ENCODE measurements at regions not wholly inside any gene's neighbourhood (a gene's known extent, or its start where the extent isn't known, plus 50 kb on each side); places are given as distances from the start of the nearest gene placed in this dataset.

- TF ChIP-seq CTCF (IDR thresholded peaks at IDR 0.05) (no peak), POLR2A (IDR thresholded peaks at IDR 0.05) (no peak)
Observed at GRCh38 chr2:239789711-239790110, 235.4 kb downstream of the NDUFA10 start.
